ENCODE measurements at regions not wholly inside any gene's neighbourhood (a gene's known extent, or its start where the extent isn't known, plus 50 kb on each side); places are given as distances from the start of the nearest gene placed in this dataset.

- TF ChIP-seq, protein P1, sequence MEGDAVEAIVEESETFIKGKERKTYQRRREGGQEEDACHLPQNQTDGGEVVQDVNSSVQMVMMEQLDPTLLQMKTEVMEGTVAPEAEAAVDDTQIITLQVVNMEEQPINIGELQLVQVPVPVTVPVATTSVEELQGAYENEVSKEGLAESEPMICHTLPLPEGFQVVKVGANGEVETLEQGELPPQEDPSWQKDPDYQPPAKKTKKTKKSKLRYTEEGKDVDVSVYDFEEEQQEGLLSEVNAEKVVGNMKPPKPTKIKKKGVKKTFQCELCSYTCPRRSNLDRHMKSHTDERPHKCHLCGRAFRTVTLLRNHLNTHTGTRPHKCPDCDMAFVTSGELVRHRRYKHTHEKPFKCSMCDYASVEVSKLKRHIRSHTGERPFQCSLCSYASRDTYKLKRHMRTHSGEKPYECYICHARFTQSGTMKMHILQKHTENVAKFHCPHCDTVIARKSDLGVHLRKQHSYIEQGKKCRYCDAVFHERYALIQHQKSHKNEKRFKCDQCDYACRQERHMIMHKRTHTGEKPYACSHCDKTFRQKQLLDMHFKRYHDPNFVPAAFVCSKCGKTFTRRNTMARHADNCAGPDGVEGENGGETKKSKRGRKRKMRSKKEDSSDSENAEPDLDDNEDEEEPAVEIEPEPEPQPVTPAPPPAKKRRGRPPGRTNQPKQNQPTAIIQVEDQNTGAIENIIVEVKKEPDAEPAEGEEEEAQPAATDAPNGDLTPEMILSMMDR (IDR thresholded peaks at IDR 0.05), result no peak
- TF ChIP-seq POLR2A (IDR thresholded peaks at IDR 0.05), result no peak
- TF ChIP-seq EP300 (IDR thresholded peaks at IDR 0.05), result no peak
Observed at GRCh38 chr19:30174357-30174645, 197.9 kb upstream of the ZNF536 start.

Measured in gastroesophageal sphincter (tissue), 3 donors.